Liver (tissue), 8 donors: ENCODE measurements at regions not wholly inside any gene's neighbourhood (a gene's known extent, or its start where the extent isn't known, plus 50 kb on each side); places are given as distances from the start of the nearest gene placed in this dataset.
A peak's percentile ranks its signal among the peaks of the same experiment; 100 is the strongest.

Source experiments
- DNase-seq: peaks from one replicate; pipeline ENCODE4 v3.0.0-alpha.2; 2017; ENCODE audit warnings: low spot score
- H3K27ac ChIP-seq, 2 donors: one replicate each; pipeline ENCODE4 v1.7.0; 2013; ENCODE audit warnings: inconsistent platforms in 2 of 2, low read length in 2 of 2, control low read depth in 1 of 2, low read depth in 1 of 2, mild to moderate bottlenecking in 1 of 2
- H3K27me3 ChIP-seq, 4 donors: one replicate each; pipeline versions ENCODE4 v1.6.1 to v1.7.0; 2013; ENCODE audit warnings: low read length in 3 of 4, inconsistent platforms in 1 of 4, mild to moderate bottlenecking in 1 of 4, moderate library complexity in 1 of 4; ENCODE audit not compliant: control insufficient read depth in 4 of 4, insufficient read depth in 4 of 4
- H3K36me3 ChIP-seq, 4 donors: one replicate each; pipeline versions ENCODE4 v1.6.1 to v1.7.0; 2013; ENCODE audit warnings: low read length in 3 of 4, mild to moderate bottlenecking in 3 of 4, low read depth in 1 of 4, moderate library complexity in 1 of 4; ENCODE audit not compliant: control insufficient read depth in 4 of 4, insufficient read depth in 3 of 4
- H3K4me1 ChIP-seq, 4 donors: one replicate each; pipeline versions ENCODE4 v1.6.1 to v1.7.0; 2013; ENCODE audit warnings: low read length in 3 of 4, mild to moderate bottlenecking in 3 of 4, moderate library complexity in 1 of 4; ENCODE audit not compliant: control insufficient read depth in 4 of 4, insufficient read depth in 4 of 4
- H3K4me3 ChIP-seq, 3 donors: one replicate each; pipeline versions ENCODE4 v1.6.1 to v1.7.0; 2013; ENCODE audit warnings: low read length in 3 of 3, control low read depth in 1 of 3, low read depth in 1 of 3, mild to moderate bottlenecking in 1 of 3
- H3K9ac ChIP-seq, 2 donors: one replicate each; pipeline ENCODE4 v1.7.0; 2013; ENCODE audit warnings: low read length in 2 of 2, mild to moderate bottlenecking in 2 of 2, moderate library complexity in 2 of 2, control low read depth in 1 of 2, low read depth in 1 of 2
- H3K9me3 ChIP-seq, 4 donors: one replicate each; pipeline versions ENCODE4 v1.6.1 to v1.7.0; 2013; ENCODE audit warnings: low read length in 3 of 4; ENCODE audit not compliant: control insufficient read depth in 4 of 4
- ATF3 ChIP-seq: IDR thresholded peaks from 2 replicates; pipeline ENCODE4 v1.6.1; 2016; ENCODE audit warnings: antibody characterized with exemption
- CTCF ChIP-seq: fragments of 150-350 bp; IDR thresholded peaks from 2 replicates; pipeline ENCODE4 v1.5.1; 2017; ENCODE audit warnings: improper control_type of control experiment, low read depth, low read length; ENCODE audit not compliant: missing input control
- EGR1 ChIP-seq, 2 donors: IDR thresholded peaks; 2 replicates each; pipeline ENCODE4 v1.6.1; 2016 to 2018; ENCODE audit warnings: antibody characterized with exemption in 2 of 2, low read depth in 2 of 2
- FOXA1 ChIP-seq: IDR thresholded peaks from 2 replicates; pipeline ENCODE4 v1.6.1; 2016; ENCODE audit warnings: antibody characterized with exemption
- FOXA2 ChIP-seq: IDR thresholded peaks from 2 replicates; pipeline ENCODE4 v1.6.1; 2016; ENCODE audit warnings: antibody characterized with exemption
- GABPA ChIP-seq, 2 donors: IDR thresholded peaks in 1 of 2; conservative IDR thresholded peaks in 1 of 2; 2 replicates each; pipeline ENCODE4 v1.6.1; 2016; ENCODE audit warnings: antibody characterized with exemption in 2 of 2, mild to moderate bottlenecking in 1 of 2, moderate library complexity in 1 of 2
- HNF4A ChIP-seq, 2 donors: conservative IDR thresholded peaks; 2 replicates each; pipeline ENCODE4 v1.6.1; 2016; ENCODE audit warnings: antibody characterized with exemption in 2 of 2, mild to moderate bottlenecking in 2 of 2
- HNF4G ChIP-seq: IDR thresholded peaks from 2 replicates; pipeline ENCODE4 v1.6.1; 2016; ENCODE audit warnings: antibody characterized with exemption
- JUND ChIP-seq, 2 donors: IDR thresholded peaks; 2 replicates each; pipeline ENCODE4 v1.6.1; 2016; ENCODE audit warnings: antibody characterized with exemption in 2 of 2
- MAX ChIP-seq: IDR thresholded peaks from 2 replicates; pipeline ENCODE4 v1.6.1; 2016; ENCODE audit warnings: antibody characterized with exemption
- NR2F2 ChIP-seq: IDR thresholded peaks from 2 replicates; pipeline ENCODE4 v1.6.1; 2016; ENCODE audit warnings: antibody characterized with exemption
- RAD21 ChIP-seq, 2 donors: IDR thresholded peaks; 2 replicates each; pipeline ENCODE4 v1.6.1; 2016; ENCODE audit warnings: antibody characterized with exemption in 2 of 2, mild to moderate bottlenecking in 2 of 2
- REST ChIP-seq: IDR thresholded peaks from 2 replicates; pipeline ENCODE4 v1.6.1; 2016; ENCODE audit warnings: antibody characterized with exemption, mild to moderate bottlenecking
- RXRA ChIP-seq, 2 donors: IDR thresholded peaks; 2 replicates each; pipeline ENCODE4 v1.6.1; 2017 to 2018; ENCODE audit warnings: antibody characterized with exemption in 2 of 2, mild to moderate bottlenecking in 1 of 2
- SP1 ChIP-seq: IDR thresholded peaks from 2 replicates; pipeline ENCODE4 v1.6.1; 2018; ENCODE audit warnings: antibody characterized with exemption, mild to moderate bottlenecking
- TAF1 ChIP-seq: conservative IDR thresholded peaks from 2 replicates; pipeline ENCODE4 v1.6.1; 2016; ENCODE audit warnings: antibody characterized with exemption, mild to moderate bottlenecking
- YY1 ChIP-seq: IDR thresholded peaks from 2 replicates; pipeline ENCODE4 v1.6.1; 2016; ENCODE audit warnings: antibody characterized with exemption, mild to moderate bottlenecking
- ZBTB33 ChIP-seq: IDR thresholded peaks from 2 replicates; pipeline ENCODE4 v1.6.1; 2016; ENCODE audit warnings: antibody characterized with exemption
- WGBS: extraction: QIAGEN DNeasy Blood & Tissue Kit; methylation state at CpG from one replicate; pipeline ENCODE4 v1.1.7; 2013; 5-methylcytosine and 5-hydroxymethylcytosine counted together
- donor health status: healthy.
- donor health status: healthy.
- donor health status: healthy.
- donor health status: healthy.
- donor health status: healthy.

- WGBS, result 74% methylated on average over 2 of the region's 2 CpGs
- Histone ChIP-seq H3K27ac (no peak overlapping the region), H3K9ac (no peak overlapping the region), H3K36me3 (no peaks in the 10 kb centered on the region), H3K27me3 (no peaks in the 10 kb centered on the region), H3K4me1 (no peaks in the 10 kb centered on the region), H3K9me3 (no peaks in the 10 kb centered on the region), H3K4me3 (no peak overlapping the region)
- TF ChIP-seq REST, result no peak
- peak; percentile 42 for TF ChIP-seq NR2F2
- no peak for TF ChIP-seq ATF3
- no peak for DNase-seq
Observed at GRCh38 chr10:78185693-78186055, 152.0 kb downstream of the RPS24 start.

- no peak overlapping the region for H3K27ac ChIP-seq
- TF ChIP-seq FOXA2, result no peak
- TF ChIP-seq RXRA (IDR thresholded peaks at IDR 0.05), result no peak
- no peak for TF ChIP-seq HNF4A (conservative IDR thresholded peaks at IDR 0.05)
- no peak for TF ChIP-seq HNF4G
- no peak for TF ChIP-seq RAD21 (IDR thresholded peaks at IDR 0.05)
- TF ChIP-seq ATF3, result no peak
- no peak for TF ChIP-seq GABPA (IDR thresholded peaks at IDR 0.05 in 1 of 2, conservative IDR thresholded peaks at IDR 0.05 in 1 of 2)
- TF ChIP-seq YY1, result no peak
- TF ChIP-seq ZBTB33, result no peak
- no peak for TF ChIP-seq EGR1 (IDR thresholded peaks at IDR 0.05; ENCODE audit: low read depth in 2 of 2)
- no peak for TF ChIP-seq FOXA1
- no peak for TF ChIP-seq MAX
- no peak for TF ChIP-seq NR2F2
- no peak for TF ChIP-seq JUND (IDR thresholded peaks at IDR 0.05)
- TF ChIP-seq CTCF, result no peak
- no peak for TF ChIP-seq TAF1
- TF ChIP-seq REST, result no peak
- TF ChIP-seq SP1, result no peak
- no peaks in the 10 kb centered on the region for H3K4me1 ChIP-seq
- no peaks in the 10 kb centered on the region for H3K27me3 ChIP-seq
- no peaks in the 10 kb centered on the region for H3K36me3 ChIP-seq
- WGBS, result 86% methylated on average over 3 of the region's 3 CpGs
- no peak overlapping the region for H3K4me3 ChIP-seq
- H3K9me3 ChIP-seq, result no peaks in the 10 kb centered on the region
- no peak overlapping the region for H3K9ac ChIP-seq
- DNase-seq, result no peak
Observed at GRCh38 chr10:78186572-78186971, 152.9 kb downstream of the RPS24 start.
